ENCODE measurements at regions not wholly inside any gene's neighbourhood (a gene's known extent, or its start where the extent isn't known, plus 50 kb on each side); places are given as distances from the start of the nearest gene placed in this dataset.
A peak's percentile ranks its signal among the peaks of the same experiment; 100 is the strongest.

- Histone ChIP-seq H3K27ac (peak overlapping the region in 1 of 11 experiments; percentile 19; a peak in 1 of 22 replicates), H3K36me3 (no peaks in the 10 kb centered on the region), H4K20me1 (no peaks in the 10 kb centered on the region), H3K9me3 (replicated peaks in 1 of 11) (no peaks in the 10 kb centered on the region), H3K27me3 (no peaks in the 10 kb centered on the region), H3K4me1 (peaks cover 0 to 35% (median 0%) of the 10 kb centered on the region in 10 experiments; a peak in 4 of 20 replicates), H3K4me3 (no peak overlapping the region), H3K4me2 (peak overlapping the region in 2 of 11 experiments; percentile 23 to 63; a peak in 4 of 22 replicates), H3K9ac (no peak overlapping the region)
- TF ChIP-seq Cebpa-rat (IDR thresholded peaks at IDR 0.05): no peak
Observed at GRCh38 chr14:38880643-38881524, 222.2 kb downstream of the SEC23A start.

GRCh38 chr14:38877744-38878388, 225.2 kb downstream of the SEC23A start:
- Histone ChIP-seq H3K27ac (no peak overlapping the region), H3K9ac (no peak overlapping the region), H3K36me3 (no peaks in the 10 kb centered on the region), H3K4me1 (peaks cover 0 to 61% (median 0%) of the 10 kb centered on the region in 10 experiments; a peak in 6 of 20 replicates), H3K4me2 (peak overlapping the region in 1 of 11 experiments; percentile 29; a peak in 3 of 22 replicates), H3K9me3 (replicated peaks in 1 of 11) (no peaks in the 10 kb centered on the region), H3K4me3 (no peak overlapping the region), H4K20me1 (no peaks in the 10 kb centered on the region), H3K27me3 (no peaks in the 10 kb centered on the region)
- TF ChIP-seq Cebpa-rat (IDR thresholded peaks at IDR 0.05): no peak

GRCh38 chr14:38874721-38875120, 228.3 kb downstream of the SEC23A start:
- peak overlapping the region in 3 of 11 experiments; percentile 22 to 65 (median 52); a peak in 6 of 22 replicates for H3K4me2 ChIP-seq
- no peak overlapping the region for H3K9ac ChIP-seq
- H3K9me3 ChIP-seq (replicated peaks in 1 of 11): no peaks in the 10 kb centered on the region

GRCh38 chr14:38873941-38874612, 229.0 kb downstream of the SEC23A start:
- Histone ChIP-seq H3K9me3 (replicated peaks in 1 of 11) (no peaks in the 10 kb centered on the region), H4K20me1 (no peaks in the 10 kb centered on the region), H3K9ac (no peak overlapping the region), H3K4me1 (peaks cover 0 to 41% (median 0%) of the 10 kb centered on the region in 10 experiments; a peak in 6 of 20 replicates), H3K27me3 (no peaks in the 10 kb centered on the region), H3K4me3 (no peak overlapping the region; a peak in 1 of 20 replicates), H3K36me3 (no peaks in the 10 kb centered on the region), H3K4me2 (peak overlapping the region in 3 of 11 experiments; percentile 22 to 65 (median 52); a peak in 6 of 22 replicates), H3K27ac (peak overlapping the region in 2 of 11 experiments; percentile 18 to 27; a peak in 5 of 22 replicates)
- TF ChIP-seq Cebpa-rat (IDR thresholded peaks at IDR 0.05): no peak

More at GRCh38 chr14:38874721-38875120, 228.3 kb downstream of the SEC23A start:
- Histone ChIP-seq H3K4me3 (no peak overlapping the region), H3K27me3 (no peaks in the 10 kb centered on the region), H3K4me1 (peaks cover 0 to 45% (median 0%) of the 10 kb centered on the region in 10 experiments; a peak in 6 of 20 replicates), H3K27ac (peak overlapping the region in 2 of 11 experiments; percentile 18 to 27; a peak in 3 of 22 replicates), H4K20me1 (no peaks in the 10 kb centered on the region), H3K36me3 (no peaks in the 10 kb centered on the region)
- no peak for TF ChIP-seq Cebpa-rat (IDR thresholded peaks at IDR 0.05)

- no peak overlapping the region for H3K9ac ChIP-seq
- H3K27me3 ChIP-seq: no peaks in the 10 kb centered on the region
- H3K4me2 ChIP-seq: no peak overlapping the region
- no peaks in the 10 kb centered on the region for H4K20me1 ChIP-seq
- H3K4me3 ChIP-seq: no peak overlapping the region
- no peak overlapping the region for H3K27ac ChIP-seq
- no peaks in the 10 kb centered on the region; a peak in 1 of 22 replicates for H3K36me3 ChIP-seq
- no peak for TF ChIP-seq Cebpa-rat (IDR thresholded peaks at IDR 0.05)
- H3K9me3 ChIP-seq (replicated peaks in 1 of 11): peaks cover under 1 to 4% (median 2%) of the 10 kb centered on the region in 11 experiments
- peaks cover 0 to 40% (median 0%) of the 10 kb centered on the region in 10 experiments; a peak in 6 of 20 replicates for H3K4me1 ChIP-seq
Observed at GRCh38 chr14:38870296-38870836, 232.7 kb downstream of the SEC23A start.

GRCh38 chr14:38868399-38869290, 234.4 kb downstream of the SEC23A start:
- H3K4me2 ChIP-seq: no peak overlapping the region
- H3K4me1 ChIP-seq: peaks cover 0 to 24% (median 0%) of the 10 kb centered on the region in 10 experiments; a peak in 6 of 20 replicates
- no peak overlapping the region for H3K9ac ChIP-seq
- no peak overlapping the region for H3K27ac ChIP-seq
- no peaks in the 10 kb centered on the region for H4K20me1 ChIP-seq
- H3K27me3 ChIP-seq: no peaks in the 10 kb centered on the region
- no peaks in the 10 kb centered on the region; a peak in 1 of 22 replicates for H3K36me3 ChIP-seq
- H3K4me3 ChIP-seq: no peak overlapping the region
- no peak for TF ChIP-seq Cebpa-rat (IDR thresholded peaks at IDR 0.05)
- peaks cover 17 to 21% (median 19%) of the 10 kb centered on the region in 11 experiments for H3K9me3 ChIP-seq (replicated peaks in 1 of 11)

GRCh38 chr14:38867561-38868150, 235.4 kb downstream of the SEC23A start:
- Histone ChIP-seq H3K4me3 (no peak overlapping the region), H3K4me1 (peaks cover 0 to 18% (median 0%) of the 10 kb centered on the region in 10 experiments; a peak in 6 of 20 replicates), H3K9me3 (replicated peaks in 1 of 11) (peaks cover 22 to 31% (median 29%) of the 10 kb centered on the region in 11 experiments), H3K27me3 (no peaks in the 10 kb centered on the region), H3K9ac (no peak overlapping the region), H3K36me3 (no peaks in the 10 kb centered on the region; a peak in 1 of 22 replicates), H3K27ac (no peak overlapping the region), H3K4me2 (peak overlapping the region in 2 of 11 experiments; percentile 57 to 66; a peak in 3 of 22 replicates), H4K20me1 (no peaks in the 10 kb centered on the region)
- TF ChIP-seq Cebpa-rat (IDR thresholded peaks at IDR 0.05): no peak
